ENCODE measurements at regions not wholly inside any gene's neighbourhood (a gene's known extent, or its start where the extent isn't known, plus 50 kb on each side); places are given as distances from the start of the nearest gene placed in this dataset.

DNA sequence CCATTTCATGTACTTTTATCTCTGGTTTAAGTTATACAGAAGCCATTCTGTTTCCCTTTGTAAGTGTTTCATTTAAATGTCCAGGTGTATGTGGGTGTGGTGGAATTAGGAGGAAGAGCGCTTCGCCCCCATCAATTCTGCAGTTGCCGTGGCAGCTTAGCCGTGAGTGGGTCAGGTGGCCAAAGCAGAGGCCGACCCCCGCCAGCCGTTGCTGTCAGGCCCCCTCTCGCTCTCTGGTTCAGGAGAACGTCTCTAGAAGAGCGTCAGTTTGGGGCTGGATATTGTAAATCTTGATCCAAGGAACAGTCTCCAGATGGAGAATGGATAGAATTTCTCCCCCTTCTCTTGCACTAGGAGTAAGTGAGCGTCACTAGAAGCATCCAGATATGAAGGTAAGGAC, 367.4 kb downstream of the FOXA2 start:
- DNase-seq: no peak

DNA sequence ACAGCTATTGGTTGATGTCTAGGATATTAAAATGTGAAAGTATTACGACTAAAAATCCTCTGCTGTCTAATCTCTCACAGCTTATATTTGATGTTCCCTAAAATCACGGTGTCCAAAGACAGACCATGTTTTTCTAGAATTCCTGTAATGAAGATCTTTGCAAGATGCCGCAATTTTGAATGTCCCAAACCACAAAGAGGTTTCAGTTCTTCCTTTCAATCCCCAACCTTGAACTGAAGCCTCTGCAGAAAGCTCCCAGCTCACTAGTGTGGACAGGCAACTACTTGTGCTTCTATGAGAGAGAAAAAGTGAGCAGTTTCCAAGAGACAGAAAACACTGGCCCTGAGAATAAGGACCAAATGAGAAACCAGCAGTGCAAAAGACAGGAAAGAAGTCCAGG, 370.1 kb downstream of the FOXA2 start:
- DNase-seq: no peak

DNA sequence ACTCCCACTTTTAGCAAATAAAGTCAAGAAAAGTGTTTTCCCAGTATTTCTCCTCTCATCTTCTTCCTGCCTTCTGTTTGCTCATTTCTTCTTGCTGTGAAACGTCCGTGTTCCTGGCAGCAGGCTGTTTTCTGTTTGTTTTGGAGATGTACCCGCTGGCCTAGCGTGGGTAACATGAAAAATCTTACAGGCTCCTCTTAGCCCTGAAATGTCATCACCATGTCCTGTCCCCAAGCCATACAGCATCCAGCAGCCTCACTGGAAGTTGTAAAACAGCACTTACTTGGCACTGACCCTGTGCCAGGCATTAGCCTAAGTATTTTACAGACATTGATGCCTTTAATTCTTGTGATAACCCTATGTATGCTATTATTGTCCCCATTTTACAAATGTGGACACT, 371.1 kb downstream of the FOXA2 start:
- DNase-seq: no peak

DNA sequence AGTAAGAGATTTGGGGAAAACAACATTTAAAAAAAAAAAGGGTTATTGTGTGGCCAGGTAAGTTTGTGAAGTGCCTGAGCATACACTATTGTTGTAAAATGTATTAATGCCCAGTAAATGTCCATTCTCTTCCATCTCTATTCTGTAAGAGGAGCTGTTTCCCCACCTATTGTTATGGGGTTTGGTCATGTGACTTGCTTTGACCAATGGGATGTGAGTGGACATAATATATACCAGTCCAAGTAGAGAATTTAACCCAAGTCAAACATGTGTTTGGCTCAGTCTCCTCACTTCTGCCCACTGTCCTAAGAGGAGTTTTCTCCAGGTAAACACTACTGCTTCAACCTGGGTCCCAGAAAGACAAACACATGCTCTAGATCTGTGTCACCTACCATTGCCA, 377.1 kb downstream of the FOXA2 start:
- DNase-seq: no peak

DNA sequence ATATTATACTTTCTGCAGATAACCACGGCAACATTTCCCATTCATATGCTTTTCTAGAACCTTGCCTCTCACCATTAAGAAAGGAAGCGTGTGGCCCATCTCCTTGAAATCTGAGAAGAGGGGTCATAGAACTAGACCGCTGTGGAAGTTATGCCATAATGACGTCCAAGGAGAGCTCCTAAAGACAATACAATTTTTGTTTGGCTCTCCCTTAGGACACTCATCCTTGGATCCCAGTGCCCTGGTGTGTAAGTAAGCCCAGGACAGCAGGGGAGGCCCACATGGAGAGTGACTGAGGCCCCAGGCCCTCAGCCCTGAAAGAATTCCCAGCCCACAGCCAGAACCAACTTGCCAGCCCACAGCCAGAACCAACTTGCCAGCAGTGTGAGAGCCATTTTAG, 379.6 kb downstream of the FOXA2 start:
- no peak for DNase-seq

DNA sequence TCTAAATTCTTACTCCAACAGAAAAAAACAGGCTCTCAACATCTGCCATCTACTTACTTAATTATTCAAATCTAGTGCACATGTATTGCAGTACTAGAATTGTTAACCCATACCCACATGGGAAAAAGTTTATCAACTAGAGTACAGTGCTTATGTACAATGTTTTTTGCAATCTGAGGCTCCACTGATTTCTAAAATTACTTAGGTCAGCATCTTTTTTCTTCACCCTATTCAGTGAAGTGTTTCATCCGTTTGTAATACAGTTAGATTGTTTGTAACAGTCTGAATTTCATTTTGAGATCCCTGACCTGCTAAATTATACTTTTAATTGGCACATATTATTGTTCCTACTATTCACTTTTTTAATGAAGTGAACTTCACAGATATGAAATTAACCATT, 402.2 kb downstream of the FOXA2 start:
- no peak for DNase-seq

DNA sequence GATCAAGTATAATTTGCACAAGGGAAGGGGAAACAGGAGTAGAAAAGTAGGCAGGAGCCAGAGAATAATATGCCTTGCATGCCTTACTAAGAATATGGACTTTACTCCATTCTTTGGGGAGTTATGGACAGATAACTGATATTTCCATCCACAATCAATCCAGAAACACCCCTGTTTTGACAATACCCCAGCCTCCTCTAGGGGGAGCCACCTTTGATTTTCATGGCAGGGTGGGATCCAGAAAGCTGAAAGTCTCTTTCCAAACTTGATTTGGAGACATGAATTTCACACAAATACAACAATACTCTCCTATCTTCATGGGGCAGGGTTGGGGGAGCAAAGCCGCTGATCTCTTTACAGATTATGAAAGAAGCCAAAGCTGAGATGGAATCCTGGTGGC, 404.1 kb downstream of the FOXA2 start:
- no peak for DNase-seq

DNA sequence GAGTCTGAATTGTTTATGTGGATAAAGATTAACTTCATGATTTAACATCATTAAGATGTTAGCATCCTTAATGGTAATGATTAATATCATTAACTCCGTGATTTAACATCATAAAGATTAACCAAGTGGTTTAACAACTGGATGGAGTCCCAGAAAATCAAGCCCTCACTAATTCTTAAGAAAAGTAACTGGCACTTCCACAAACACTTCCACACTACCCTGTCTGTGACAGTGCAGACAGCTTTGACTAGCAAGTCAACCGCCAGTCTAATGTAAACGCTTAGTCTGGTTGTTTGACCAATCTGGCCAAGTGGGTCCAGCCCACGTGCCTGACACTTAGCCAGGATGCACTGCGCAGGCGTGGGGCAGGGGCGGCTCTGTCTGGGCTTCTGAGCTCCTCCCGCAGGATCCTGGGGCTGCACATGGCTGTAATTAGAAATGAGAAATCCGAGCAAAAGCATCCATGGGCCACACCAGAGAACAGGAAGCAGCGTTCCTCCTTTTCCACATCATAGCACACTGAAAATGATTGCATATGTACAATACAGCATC, 424.2 kb downstream of the FOXA2 start:
- no peak for DNase-seq

DNA sequence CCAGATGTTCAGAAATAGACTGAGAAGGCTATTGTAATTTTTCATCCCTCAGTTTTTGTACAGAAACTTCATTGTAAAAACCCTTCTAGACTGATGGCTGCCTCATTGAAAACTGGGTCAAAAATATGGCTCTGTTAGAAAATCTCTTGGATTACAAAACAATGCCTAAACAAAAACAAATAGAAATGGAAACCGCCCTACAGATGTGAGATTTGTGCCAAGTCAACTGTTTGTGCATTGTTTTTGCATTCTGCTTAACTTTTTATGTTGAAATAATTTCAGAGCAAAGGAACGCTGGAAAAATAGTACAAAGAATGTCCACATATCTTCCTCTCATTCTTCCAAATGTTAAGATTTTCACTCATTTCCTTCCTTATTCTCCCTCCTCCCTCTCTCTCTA, 425.1 kb downstream of the FOXA2 start:
- no peak for DNase-seq

DNA sequence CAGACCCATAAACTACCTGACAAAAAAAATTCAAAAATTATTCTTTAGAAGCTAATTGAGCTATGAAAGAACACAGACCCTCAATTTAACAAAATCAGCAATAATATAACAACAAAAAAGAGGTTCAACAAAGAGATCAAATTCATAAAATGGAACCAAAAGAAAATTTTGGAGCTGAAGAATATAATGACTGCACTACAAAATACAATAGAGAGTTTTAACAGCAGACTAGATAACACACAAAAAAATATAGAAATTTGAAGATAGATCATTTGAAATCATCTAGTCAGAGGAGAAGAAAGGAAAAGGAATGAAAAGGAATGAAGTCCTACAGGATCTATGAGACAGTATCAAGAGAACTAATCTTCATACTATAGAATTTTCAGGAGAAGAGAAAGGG, 422.1 kb downstream of the PAX1 start:
- no peak for DNase-seq

DNA sequence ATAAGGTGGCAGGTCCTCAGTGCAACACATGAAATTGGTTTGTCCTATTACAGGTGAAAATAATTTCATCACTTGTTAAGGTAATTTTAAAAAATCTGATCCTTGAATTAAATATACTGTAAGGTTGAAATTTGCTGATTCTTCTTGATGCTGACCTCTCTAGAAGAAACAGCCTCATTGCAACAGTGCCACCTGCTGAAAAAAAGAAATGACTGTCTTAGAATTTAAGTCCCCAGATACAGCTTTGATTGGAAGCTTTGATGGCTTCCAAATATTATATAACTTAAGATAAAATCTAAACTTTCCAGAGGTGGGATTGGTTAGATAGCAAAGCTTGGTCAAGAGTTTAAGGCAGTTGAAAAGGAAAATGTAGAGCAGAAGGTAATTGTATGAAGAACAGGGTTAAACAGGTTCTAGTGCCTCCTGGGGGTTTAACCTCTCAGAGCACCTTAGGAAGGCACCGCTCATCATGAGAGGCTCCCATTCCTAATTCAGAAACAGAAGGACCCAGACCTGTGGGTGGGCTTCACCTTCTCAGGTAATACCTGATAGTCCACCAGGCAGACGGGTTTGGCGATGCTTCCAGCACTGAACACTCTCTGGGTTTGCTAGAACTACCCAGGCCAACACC, 401.0 kb downstream of the PAX1 start:
- DNase-seq: no peak

DNA sequence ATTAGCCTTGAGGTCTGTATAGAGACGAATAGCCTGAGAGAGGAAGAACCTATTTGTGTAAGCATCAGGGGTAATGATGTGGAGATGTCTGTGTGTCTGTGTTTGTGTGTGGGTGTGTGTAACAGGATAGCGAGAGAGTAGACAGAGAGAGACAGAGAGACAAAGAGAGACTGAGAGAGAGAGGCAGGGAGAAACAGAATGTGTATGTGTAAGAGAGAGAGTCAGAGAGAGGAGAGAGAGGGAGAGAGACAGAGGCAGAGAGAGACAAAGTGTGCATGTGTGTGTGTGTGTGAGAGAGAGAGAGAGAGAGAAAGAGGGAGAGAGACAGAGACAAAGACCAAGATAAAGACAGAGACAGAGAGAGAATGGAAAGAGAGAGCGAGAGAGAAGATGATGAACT, 396.1 kb downstream of the PAX1 start:
- DNase-seq: no peak

DNA sequence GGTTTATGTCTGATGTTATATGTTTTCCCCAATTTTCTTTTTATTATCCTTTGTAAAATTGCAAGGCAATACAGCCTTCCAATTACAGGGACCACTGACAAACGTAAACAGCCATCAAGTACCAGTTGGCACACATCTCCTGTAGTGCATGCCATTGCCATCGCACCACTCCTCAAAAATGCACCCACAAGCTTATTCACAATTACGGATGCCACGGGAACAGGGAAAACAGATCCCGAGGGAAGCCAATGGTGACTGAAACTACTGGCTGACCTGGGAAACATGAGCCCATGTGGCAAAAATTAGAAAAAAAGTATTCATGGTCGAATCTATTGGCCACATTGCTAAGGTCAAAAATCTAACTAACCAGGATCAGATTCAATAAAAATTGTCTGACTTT, 395.2 kb downstream of the PAX1 start:
- no peak for DNase-seq

DNA sequence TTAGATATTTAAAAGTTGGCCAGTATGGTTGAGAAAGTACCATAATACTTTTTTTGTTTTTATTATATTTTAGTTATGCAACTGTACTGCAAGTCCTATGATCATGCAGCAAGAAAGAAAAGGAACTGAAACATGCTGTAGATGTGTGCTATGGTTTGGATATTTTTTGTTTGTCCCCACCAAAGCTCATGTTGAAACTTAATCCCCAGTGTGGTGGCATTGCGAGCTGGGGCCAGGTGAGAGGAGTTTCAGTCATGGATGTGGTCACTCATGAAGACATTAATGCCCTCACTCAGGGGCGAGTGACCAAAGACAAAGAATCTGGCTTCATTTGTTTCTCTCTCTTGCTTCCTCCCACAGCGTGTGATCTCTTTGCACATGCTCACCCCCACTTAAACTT, 393.9 kb downstream of the PAX1 start:
- DNase-seq: no peak

DNA sequence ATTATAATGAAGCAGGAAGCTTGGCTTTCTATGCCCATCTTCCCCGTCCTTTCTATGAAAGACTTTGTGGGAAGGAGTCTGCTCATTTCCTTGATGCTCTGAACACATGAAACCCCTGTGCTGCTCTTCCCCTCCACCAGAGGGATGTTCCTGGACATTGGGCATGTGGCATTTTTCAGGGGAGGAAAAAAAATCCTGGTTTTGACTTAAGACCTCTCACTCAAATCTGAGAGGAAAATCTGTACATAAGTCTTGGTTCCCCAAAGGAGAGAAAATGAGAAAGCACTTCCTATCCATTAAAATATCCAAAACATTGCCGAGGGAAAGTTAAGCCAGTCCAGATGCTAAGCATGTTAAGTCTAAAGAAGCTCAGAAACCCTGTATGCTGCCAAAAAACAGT, 393.0 kb downstream of the PAX1 start:
- DNase-seq: no peak

DNA sequence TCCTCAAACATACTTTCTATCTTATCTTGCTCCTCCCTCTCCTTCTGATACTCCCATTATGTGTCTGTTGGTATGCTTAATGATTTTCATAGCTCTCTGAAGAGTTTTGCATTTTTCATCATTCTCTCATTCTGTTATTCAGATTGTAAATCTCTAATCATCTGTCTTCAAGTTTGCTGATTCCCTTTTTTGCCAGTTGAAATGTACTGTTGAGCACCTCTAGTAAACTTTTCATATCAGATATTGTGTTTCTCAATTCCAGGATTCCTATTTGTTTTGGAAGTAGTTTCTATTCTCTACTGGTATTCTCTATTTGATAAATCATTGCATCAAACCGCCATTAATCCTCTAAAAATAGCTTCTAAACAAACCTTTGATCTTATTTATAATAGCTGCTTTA, 387.7 kb downstream of the PAX1 start:
- no peak for DNase-seq

DNA sequence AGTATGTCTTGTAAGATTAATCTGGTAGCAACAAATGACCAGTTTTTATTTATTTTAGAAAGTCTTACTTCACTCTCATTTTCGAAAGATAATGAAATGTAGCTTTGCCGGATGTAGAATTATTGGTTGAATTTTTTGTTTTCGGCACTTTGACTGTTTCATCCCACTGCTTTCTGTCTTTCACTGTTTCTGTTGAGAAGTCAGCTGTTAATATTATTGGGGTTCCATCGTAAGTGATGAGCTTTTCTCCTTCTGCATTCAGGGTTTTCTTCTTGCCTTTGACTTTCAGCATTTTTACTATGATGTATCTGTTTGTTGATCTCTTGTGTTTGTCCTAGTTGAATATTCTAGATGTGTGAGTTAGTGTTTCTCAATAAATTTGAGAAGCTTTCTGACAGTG, 383.4 kb downstream of the PAX1 start:
- no peak for DNase-seq

DNA sequence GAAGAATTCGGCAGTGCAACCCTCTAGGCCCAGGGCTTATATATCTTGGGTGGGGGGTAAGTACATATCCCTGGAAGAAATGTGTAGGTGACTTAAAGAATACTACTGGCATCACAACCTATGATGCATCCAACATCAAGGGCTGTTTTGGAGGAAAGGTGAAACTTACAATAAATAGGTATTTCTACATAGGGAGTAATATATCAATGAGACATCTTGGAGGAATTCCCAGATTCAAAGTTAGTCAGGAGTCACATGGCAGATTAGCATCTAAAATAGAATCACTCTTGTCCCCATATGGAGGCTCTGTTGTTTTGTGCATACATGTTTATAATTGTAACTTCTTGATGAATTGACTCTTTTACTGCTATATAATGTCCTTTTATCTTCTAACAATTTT, 375.5 kb downstream of the PAX1 start:
- DNase-seq: no peak

DNA sequence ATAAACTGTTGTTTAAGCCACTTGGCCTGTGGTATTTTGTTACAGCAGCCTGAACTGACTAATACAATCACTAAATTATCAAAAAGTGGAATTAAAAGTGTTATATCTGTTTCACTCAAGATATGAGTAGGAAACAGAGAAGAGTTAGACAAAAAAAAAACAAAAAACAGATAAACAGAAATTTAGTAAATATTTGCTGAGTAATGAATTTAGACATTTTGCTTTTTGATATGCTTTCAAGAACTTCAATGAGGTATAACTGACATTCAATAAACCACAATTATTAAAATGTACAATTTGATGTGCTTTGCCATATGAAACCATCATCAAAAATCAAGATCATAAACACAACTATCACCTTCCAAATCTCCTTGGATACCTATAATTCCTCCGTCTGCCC, 369.2 kb downstream of the PAX1 start:
- no peak for DNase-seq

DNA sequence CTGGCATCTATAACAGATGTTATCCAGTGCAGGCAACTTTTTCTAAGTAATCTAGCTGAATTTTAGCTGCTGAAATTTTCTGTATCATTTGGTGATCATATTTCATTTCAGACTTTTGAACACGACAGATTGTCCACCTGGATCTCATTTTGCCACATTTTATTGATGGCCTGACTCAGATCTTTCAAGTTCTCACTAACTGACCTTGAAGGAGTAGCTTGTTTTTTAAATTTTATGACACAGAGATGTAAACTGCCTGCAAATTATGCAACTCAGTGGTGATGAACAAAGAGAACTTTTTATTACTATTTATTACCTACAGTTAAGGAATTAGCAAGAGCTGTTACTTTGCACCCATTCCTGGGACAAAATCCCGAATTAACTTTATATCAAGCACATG, 366.4 kb downstream of the PAX1 start:
- DNase-seq: no peak

DNA sequence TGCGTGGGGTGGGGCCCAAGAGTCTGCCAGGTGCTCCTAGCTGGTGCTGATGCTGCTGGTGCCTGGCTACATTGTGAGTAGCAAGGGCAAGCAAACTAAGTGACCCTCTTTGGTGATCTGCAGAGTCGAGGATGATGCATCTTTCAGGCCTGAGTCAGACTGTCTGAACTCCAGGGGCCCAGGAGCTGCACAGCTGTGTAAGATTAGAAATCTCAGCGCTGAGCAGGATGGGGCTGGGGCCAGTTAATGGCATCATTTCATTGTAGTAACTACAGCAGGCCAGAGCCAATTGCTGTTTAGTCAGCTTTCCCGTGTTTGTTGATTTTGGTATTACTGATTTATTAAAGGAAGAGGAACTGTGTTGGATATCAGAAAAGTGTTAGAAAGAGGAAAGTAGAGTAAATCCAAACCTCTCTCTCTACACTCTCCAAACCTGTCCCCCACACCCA, 365.2 kb downstream of the PAX1 start:
- no peak for DNase-seq

DNA sequence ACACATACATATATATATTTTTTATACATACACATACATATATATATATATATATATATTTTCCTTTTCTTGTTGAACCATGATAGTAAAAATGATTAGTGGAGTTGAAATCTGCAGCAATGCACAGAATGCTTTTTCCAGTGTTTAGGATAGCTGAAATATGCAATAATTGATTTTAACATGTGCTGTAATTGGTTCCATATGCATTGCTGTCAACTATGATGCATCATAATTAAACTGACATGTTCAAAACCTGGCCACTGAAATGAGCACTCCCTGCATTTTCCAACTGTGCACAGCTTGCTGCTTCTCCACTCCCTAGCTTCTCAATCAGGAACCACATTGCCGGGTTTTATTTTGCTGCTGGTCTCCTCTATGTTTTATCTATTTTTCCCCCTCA, 358.3 kb downstream of the PAX1 start:
- no peak for DNase-seq

DNA sequence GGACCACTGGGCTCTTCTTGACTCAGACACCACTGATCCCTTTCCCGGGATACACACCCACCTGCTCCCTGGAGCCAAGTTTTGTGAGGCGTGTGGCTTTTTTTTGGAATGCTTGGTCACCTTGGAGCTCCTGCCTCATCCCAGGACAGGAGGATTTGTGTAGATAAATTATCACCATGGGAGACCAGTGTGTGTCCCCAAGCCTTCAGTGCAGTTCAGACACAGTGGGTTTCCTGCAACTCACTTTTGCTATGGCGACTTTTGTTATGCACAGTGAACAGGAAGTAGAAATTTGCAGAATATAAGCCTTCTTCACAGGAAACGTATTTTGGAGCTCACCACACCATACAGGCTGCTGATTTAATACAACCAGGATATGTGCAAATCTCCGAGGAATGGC, 357.4 kb downstream of the PAX1 start:
- DNase-seq: no peak

DNA sequence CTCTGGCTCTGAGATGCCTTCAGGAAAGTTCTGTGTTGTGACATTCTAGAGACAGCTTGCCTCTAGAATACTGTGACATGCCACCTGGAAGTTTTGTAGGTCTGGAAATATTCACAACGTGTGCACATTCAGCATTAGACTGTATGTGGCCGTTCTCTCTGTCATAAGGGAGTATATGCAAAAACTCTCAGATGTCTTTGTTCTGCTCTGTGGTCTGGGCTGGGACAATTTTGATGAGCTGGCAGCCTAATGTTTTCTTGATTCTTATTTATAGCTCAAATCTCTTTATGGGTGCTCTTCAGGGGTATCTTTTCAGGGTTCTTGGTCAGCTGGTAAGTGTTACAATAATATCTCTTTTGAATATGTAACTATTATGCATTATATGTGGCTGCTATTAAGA, 355.1 kb downstream of the PAX1 start:
- no peak for DNase-seq

DNA sequence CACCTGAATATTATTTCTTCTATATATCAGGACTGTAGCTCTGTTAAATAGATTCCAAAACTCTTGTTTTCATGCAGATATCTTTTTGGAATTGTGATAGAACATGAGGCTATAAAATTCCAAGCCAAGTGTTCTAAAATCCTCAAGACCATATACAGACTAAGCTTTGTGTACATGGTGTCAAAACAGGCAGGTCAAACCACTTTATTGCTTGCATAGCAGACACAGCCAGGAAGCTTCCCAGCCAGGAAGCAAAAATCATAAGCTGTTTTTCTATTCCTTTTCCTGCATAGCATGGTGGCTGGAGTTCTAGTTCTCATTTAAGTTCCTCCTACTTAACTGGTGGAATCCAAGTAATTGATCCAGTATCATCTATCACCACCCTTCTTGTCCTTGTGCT, 353.3 kb downstream of the PAX1 start:
- DNase-seq: no peak

DNA sequence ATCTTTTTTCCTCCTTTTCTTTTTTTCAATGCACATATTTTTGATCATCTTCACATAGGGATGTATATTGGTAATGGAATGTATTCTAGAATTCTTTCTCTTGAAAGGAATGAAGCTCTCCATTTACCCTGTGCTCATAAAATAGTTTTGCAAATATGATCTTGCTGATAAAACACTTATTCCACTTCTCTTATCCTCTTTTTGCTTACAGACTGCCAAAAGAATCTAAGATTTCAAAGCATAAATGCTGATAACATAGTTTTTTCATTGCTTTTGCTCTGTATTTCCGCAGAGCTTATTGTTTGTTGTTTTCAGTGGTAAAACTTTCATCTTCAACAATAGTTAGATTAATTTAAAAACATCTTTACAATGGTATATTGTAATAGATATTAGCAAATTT, 350.5 kb downstream of the PAX1 start:
- no peak for DNase-seq

All from DMS79 (cell line).